K562 (cell line): ENCODE measurements at regions not wholly inside any gene's neighbourhood (a gene's known extent, or its start where the extent isn't known, plus 50 kb on each side); places are given as distances from the start of the nearest gene placed in this dataset.

Experiments
- ATAC-seq: fragments of 200-7000 bp; cut with Tn5 transposase; 3 replicates; pipeline ENCODE4 v1.9.1; 2020; ENCODE audit warnings: moderate library complexity
- BruUV-seq: library from RNA; stranded (reverse); fragments of 400-500 nt; replicated peaks from 2 replicates; lab custom pipeline; 2021; lab: Mats Ljungman, UMichigan
- CTCF ChIA-PET: fragments of 300-600 bp; formaldehyde crosslinking; extraction: SDS; loops from one replicate; lab custom pipeline; 2021; ENCODE audit warnings: low intra/inter-chr PET ratio; lab: Yijun Ruan, JAX
- POLR2A ChIA-PET: fragments of 300-600, 350-650 bp; sonication (Branson Sonifier 250); formaldehyde crosslinking; extraction: SDS; loops from one replicate; lab custom pipeline; 2021; ENCODE audit warnings: antibody characterized with exemption, inconsistent platforms; lab: Yijun Ruan, JAX
- DNase-seq, 4 experiments: peaks; one replicate each; pipeline versions ENCODE4 v3.0.0 to v3.0.0-alpha.2; 2011 to 2018; ENCODE audit warnings: low spot score in 3 of 4, mixed read lengths in 3 of 4; ENCODE audit errors: extremely low read depth in 1 of 4
- FAIRE-seq: peaks from 2 replicates; lab custom pipeline; 2011; peaks lifted over from hg19 to GRCh38; lab: Jason Lieb, UNC
- H2AFZ ChIP-seq: 2 replicates; pipeline ENCODE4 v1.6.0; 2011; ENCODE audit warnings: low read depth, low read length, control low read depth, inconsistent platforms
- H3K27ac ChIP-seq: fragments of 200-600 bp; 3 replicates; pipeline ENCODE4 v1.8.0; 2011; ENCODE audit warnings: low read depth, mild to moderate bottlenecking, control low read depth, inconsistent platforms, low read length, moderate library complexity, mixed read lengths; ENCODE audit errors: extremely low read depth
- H3K27me3 ChIP-seq, 2 experiments: fragments of 300-600 bp in 1 of 2; 2 replicates in 1 of 2; 3 replicates in 1 of 2; pipeline versions ENCODE4 v1.6.0 to v1.8.0; 2011; ENCODE audit warnings: inconsistent platforms in 2 of 2, low read length in 2 of 2, mild to moderate bottlenecking in 1 of 2, mixed read lengths in 1 of 2, moderate library complexity in 1 of 2; ENCODE audit not compliant: control insufficient read depth in 2 of 2, insufficient read depth in 2 of 2
- H3K36me3 ChIP-seq: fragments of 300-600 bp; 3 replicates; pipeline ENCODE4 v1.8.0; 2011; ENCODE audit warnings: mild to moderate bottlenecking, low read length, inconsistent platforms; ENCODE audit not compliant: control insufficient read depth, insufficient read depth
- H3K4me1 ChIP-seq, 2 experiments: fragments of 200-600 bp in 1 of 2; replicated peaks in 1 of 2; 2 replicates in 1 of 2; 3 replicates in 1 of 2; pipeline versions ENCODE4 v1.5.1 to v1.8.0; 2011; ENCODE audit warnings: inconsistent platforms in 2 of 2, low read length in 2 of 2, mild to moderate bottlenecking in 1 of 2, mixed read lengths in 1 of 2, moderate library complexity in 1 of 2; ENCODE audit not compliant: control insufficient read depth in 2 of 2, insufficient read depth in 2 of 2
- H3K4me2 ChIP-seq: 2 replicates; pipeline ENCODE4 v1.6.1; 2011; ENCODE audit warnings: low read length, control low read depth, inconsistent platforms, mixed read lengths; ENCODE audit not compliant: insufficient read depth
- H3K4me3 ChIP-seq: fragments of 200-600 bp; sonication (generic), shearing (Covaris generic); 2 replicates; pipeline ENCODE4 v1.5.1; 2016; ENCODE audit warnings: control low read depth, inconsistent platforms
- H3K79me2 ChIP-seq: fragments of 200-600 bp; 3 replicates; pipeline ENCODE4 v1.8.0; 2011; ENCODE audit warnings: low read length, inconsistent platforms; ENCODE audit not compliant: control insufficient read depth, insufficient read depth
- H3K9ac ChIP-seq, 2 experiments: 2 replicates each; pipeline versions ENCODE4 v1.6.0 to v1.6.1; 2011; ENCODE audit warnings: low read depth in 2 of 2, low read length in 2 of 2, control low read depth in 1 of 2, inconsistent platforms in 1 of 2, mild to moderate bottlenecking in 1 of 2, mixed read lengths in 1 of 2; ENCODE audit not compliant: insufficient read depth in 1 of 2
- H3K9me1 ChIP-seq: one replicate; pipeline ENCODE4 v1.6.0; 2011; ENCODE audit warnings: inconsistent platforms, mild to moderate bottlenecking, low read length, moderate library complexity; ENCODE audit not compliant: control insufficient read depth, insufficient read depth
- H3K9me3 ChIP-seq: replicated peaks from 2 replicates; pipeline ENCODE4 v1.5.1; 2011; ENCODE audit warnings: low read depth, low read length, inconsistent platforms; ENCODE audit not compliant: control insufficient read depth, insufficient read depth
- H4K20me1 ChIP-seq: replicated peaks from 2 replicates; pipeline ENCODE4 v1.6.1; 2011; ENCODE audit warnings: low read length, inconsistent platforms, mixed read lengths; ENCODE audit not compliant: control insufficient read depth, insufficient read depth
- ETV1 ChIP-seq: fragments of 450-650 bp; conservative IDR thresholded peaks from 2 replicates; pipeline ENCODE4 v1.6.1; 2016; ENCODE audit warnings: missing genetic modification characterization, control low read depth, low read depth, missing compliant biosample characterization
- FOSL1 ChIP-seq: fragments of 200-800 bp; sonication (Bioruptor generic); conservative IDR thresholded peaks from 2 replicates; pipeline ENCODE4 v1.6.1; 2016; ENCODE audit warnings: missing genetic modification characterization, missing compliant biosample characterization
- FOXK2 ChIP-seq, 2 experiments: fragments of 450-650 bp; IDR thresholded peaks in 1 of 2; conservative IDR thresholded peaks in 1 of 2; 2 replicates each; pipeline ENCODE4 v1.6.1; 2016; ENCODE audit warnings: low read depth in 2 of 2, mild to moderate bottlenecking in 1 of 2
- GABPA ChIP-seq: fragments of 200-800 bp; sonication (Bioruptor generic); conservative IDR thresholded peaks from 2 replicates; pipeline ENCODE4 v1.6.1; 2016; ENCODE audit warnings: low read depth, missing genetic modification characterization, missing compliant biosample characterization
- JUNB ChIP-seq: fragments of 450-650 bp; formaldehyde crosslinking; conservative IDR thresholded peaks from 2 replicates; pipeline ENCODE4 v1.4.0; 2020; ENCODE audit warnings: mild to moderate bottlenecking
- KLF13 ChIP-seq: fragments of 450-650 bp; IDR thresholded peaks from 2 replicates; pipeline ENCODE4 v1.6.1; 2016; ENCODE audit warnings: missing genetic modification characterization, low read depth, mild to moderate bottlenecking, missing compliant biosample characterization, moderate library complexity, borderline replicate concordance
- NEUROD1 ChIP-seq: fragments of 150-350 bp; IDR thresholded peaks from 2 replicates; pipeline ENCODE4 v1.6.1; 2014; ENCODE audit warnings: borderline replicate concordance, low read length, low read depth; ENCODE audit not compliant: partially characterized antibody
- NR2C1 ChIP-seq, 2 experiments: fragments of 450-650 bp; IDR thresholded peaks; 2 replicates each; pipeline ENCODE4 v1.6.1; 2017; ENCODE audit warnings: mild to moderate bottlenecking in 2 of 2, antibody characterized with exemption in 1 of 2, inconsistent platforms in 1 of 2, missing compliant biosample characterization in 1 of 2, missing genetic modification characterization in 1 of 2
- NR2C2 ChIP-seq, 2 experiments: fragments of 200-800 bp in 1 of 2; sonication (Bioruptor generic) in 1 of 2; sonication (generic) in 1 of 2; formaldehyde crosslinking in 1 of 2; IDR thresholded peaks; 2 replicates each; pipeline versions ENCODE4 v1.6.1 to v1.8.0; 2016 to 2022; ENCODE audit warnings: mild to moderate bottlenecking in 1 of 2, missing compliant biosample characterization in 1 of 2, missing genetic modification characterization in 1 of 2, missing genetic modification reagents in 1 of 2
- RBM34 ChIP-seq: fragments of 200-400 bp; formaldehyde crosslinking; IDR thresholded peaks from 2 replicates; pipeline ENCODE4 v1.6.1; 2018; ENCODE audit warnings: low read length, borderline replicate concordance; ENCODE audit not compliant: insufficient read depth
- SRF ChIP-seq, 2 experiments: fragments of 250-450, 450-650 bp in 1 of 2; sonication (Bioruptor Pico) in 1 of 2; sonication (generic) in 1 of 2; formaldehyde crosslinking; IDR thresholded peaks; 2 replicates each; pipeline versions ENCODE4 v1.5.0 to v1.5.1; 2020 to 2022; ENCODE audit warnings: mild to moderate bottlenecking in 1 of 2, missing genetic modification reagents in 1 of 2
- SRSF3 ChIP-seq: fragments of 200-400 bp; formaldehyde crosslinking; IDR thresholded peaks from 2 replicates; pipeline ENCODE4 v1.6.1; 2016; ENCODE audit warnings: mild to moderate bottlenecking, low read length, moderate library complexity; ENCODE audit not compliant: insufficient read depth
- ZKSCAN8 ChIP-seq: fragments of 200-800 bp; sonication (Bioruptor generic); IDR thresholded peaks from 2 replicates; pipeline ENCODE4 v1.6.1; 2016; ENCODE audit warnings: missing genetic modification characterization, missing compliant biosample characterization
- ZNF175 ChIP-seq: fragments of 200-800 bp; sonication (Bioruptor generic); IDR thresholded peaks from 2 replicates; pipeline ENCODE4 v1.6.1; 2016; ENCODE audit warnings: low read depth, mild to moderate bottlenecking, missing genetic modification characterization, missing compliant biosample characterization
- ZNF354B ChIP-seq: fragments of 250-450 bp; sonication (Bioruptor Pico); IDR thresholded peaks from 2 replicates; pipeline ENCODE4 v1.4.0; 2020
- ZNF384 ChIP-seq: IDR thresholded peaks from 2 replicates; pipeline ENCODE4 v1.6.1; 2012; ENCODE audit warnings: low read depth, low read length, improper control_type of control experiment
- ZZZ3 ChIP-seq: fragments of 450-650 bp; IDR thresholded peaks from 2 replicates; pipeline ENCODE4 v1.6.1; 2016; ENCODE audit warnings: antibody characterized with exemption, mild to moderate bottlenecking, moderate library complexity
- WGBS: fragments of 100-300 bp; shearing (Covaris generic); methylation state at CpG from one replicate; pipeline ENCODE4 v1.1.6; 2016; ENCODE audit warnings: low coverage, mixed read lengths; ENCODE audit not compliant: insufficient coverage; ENCODE audit errors: missing lambda C conversion rate; 5-methylcytosine and 5-hydroxymethylcytosine counted together
- in situ Hi-C: fragments of 300-500 bp; cut with MboI; formaldehyde crosslinking; loops from 4 replicates; pipeline ENCODE4 v1.15.0; 2018; ENCODE audit warnings: inconsistent platforms, mixed read lengths
- intact Hi-C: fragments of 100-400 bp; cut with micrococcal nuclease; formaldehyde crosslinking; loops from 2 replicates; pipeline ENCODE4 v1.14.2; 2022
- TF ChIP-seq, protein P1 (sequence below): fragments of 450-650 bp; formaldehyde crosslinking; IDR thresholded peaks from 2 replicates; pipeline ENCODE4 v1.4.0; 2022; ENCODE audit warnings: mild to moderate bottlenecking, moderate library complexity
- TF ChIP-seq, protein P2 (sequence below): fragments of 200-800 bp; sonication (Bioruptor generic); IDR thresholded peaks from 2 replicates; pipeline ENCODE4 v1.6.1; 2017; ENCODE audit warnings: missing genetic modification characterization, missing compliant biosample characterization

DNA sequence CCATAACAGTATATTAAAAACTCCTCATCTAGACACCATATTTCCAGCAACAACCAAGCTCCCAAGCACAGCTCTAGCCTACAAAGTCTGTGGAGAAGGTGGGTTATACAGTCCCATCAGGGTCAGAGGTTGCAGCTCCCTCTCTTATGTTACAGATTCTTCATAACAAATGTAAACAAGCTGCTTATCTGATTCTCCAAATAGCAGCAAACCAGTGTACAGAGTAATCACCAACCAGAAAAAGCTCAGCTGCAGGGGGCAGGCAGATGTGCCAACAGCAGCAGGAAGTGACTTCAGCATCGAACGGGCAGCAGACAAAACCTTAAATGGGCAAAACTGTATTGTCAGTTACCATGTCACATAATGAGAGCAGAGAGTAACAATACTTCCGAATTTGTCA, 52.9 kb upstream of the NABP1 start:
- Histone ChIP-seq H3K9me3 (no peaks in the 10 kb centered on the region), H3K36me3 (no peaks in the 10 kb centered on the region), H4K20me1 (no peaks in the 10 kb centered on the region), H3K9ac (no peak overlapping the region), H2AFZ (0 out of 2 replicates have a peak overlapping the region, but pooled peaks have one; percentile 16), H3K9me1 (no peaks in the 10 kb centered on the region), H3K4me1 (peaks cover 0 to 15% of the 10 kb centered on the region in 2 experiments; a peak in 4 of 5 replicates), H3K79me2 (no peaks in the 10 kb centered on the region), H3K4me2 (no peak overlapping the region)
- ChIA-PET CTCF (no interaction called here), POLR2A (interaction anchor here (0.7 kb wide), 1 partner anchor 53 kb away, joined by 3 read pairs; the partner anchor contains the start of gene NABP1)
- DNase-seq (no peak), FAIRE-seq (no peak), ATAC-seq (no peak)
- WGBS, result 61% methylated on average over 3 of the region's 3 CpGs
- intact Hi-C loops, result no loop called here
- no TSS peak for BruUV-seq
- TF ChIP-seq JUNB (CRISPR knock-in tag) (no peak), KLF13 (no peak), ZZZ3 (no peak), RBM34 (no peak), FOSL1 (tag) (0 out of 2 replicates have a peak, but pooled peaks have one; percentile 9), SRF (CRISPR knock-in tag; IDR thresholded peaks at IDR 0.05) (peak in 1 of 2 experiments; percentile 48; a peak in 1 of 4 replicates), NEUROD1 (no peak), ZNF175 (peak; percentile 49; the same call in 1 of the 2 replicates), NR2C1 (IDR thresholded peaks at IDR 0.05) (no peak), NR2C1 (tag; IDR thresholded peaks at IDR 0.05) (peak; percentile 55), NR2C2 (CRISPR knock-in tag; IDR thresholded peaks at IDR 0.05) (no peak), NR2C2 (tag; IDR thresholded peaks at IDR 0.05) (peak; percentile 84), ZKSCAN8 (CRISPR knock-in tag) (no peak), ETV1 (tag) (0 out of 2 replicates have a peak, but pooled peaks have one; percentile 18), FOXK2 (conservative IDR thresholded peaks at IDR 0.05 in 1 of 2, IDR thresholded peaks at IDR 0.05 in 1 of 2; ENCODE audit: low read depth in 2 of 2) (0 out of 4 replicates have a peak, but pooled peaks of 1 of the 2 experiments have one; percentile 40), ZNF384 (no peak), GABPA (tag) (peak; percentile 59), SRSF3 (no peak), ZNF354B (CRISPR knock-in tag) (no peak)
- TF ChIP-seq, protein P1, sequence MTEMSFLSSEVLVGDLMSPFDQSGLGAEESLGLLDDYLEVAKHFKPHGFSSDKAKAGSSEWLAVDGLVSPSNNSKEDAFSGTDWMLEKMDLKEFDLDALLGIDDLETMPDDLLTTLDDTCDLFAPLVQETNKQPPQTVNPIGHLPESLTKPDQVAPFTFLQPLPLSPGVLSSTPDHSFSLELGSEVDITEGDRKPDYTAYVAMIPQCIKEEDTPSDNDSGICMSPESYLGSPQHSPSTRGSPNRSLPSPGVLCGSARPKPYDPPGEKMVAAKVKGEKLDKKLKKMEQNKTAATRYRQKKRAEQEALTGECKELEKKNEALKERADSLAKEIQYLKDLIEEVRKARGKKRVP (CRISPR knock-in tag), result no peak
- TF ChIP-seq, protein P2, sequence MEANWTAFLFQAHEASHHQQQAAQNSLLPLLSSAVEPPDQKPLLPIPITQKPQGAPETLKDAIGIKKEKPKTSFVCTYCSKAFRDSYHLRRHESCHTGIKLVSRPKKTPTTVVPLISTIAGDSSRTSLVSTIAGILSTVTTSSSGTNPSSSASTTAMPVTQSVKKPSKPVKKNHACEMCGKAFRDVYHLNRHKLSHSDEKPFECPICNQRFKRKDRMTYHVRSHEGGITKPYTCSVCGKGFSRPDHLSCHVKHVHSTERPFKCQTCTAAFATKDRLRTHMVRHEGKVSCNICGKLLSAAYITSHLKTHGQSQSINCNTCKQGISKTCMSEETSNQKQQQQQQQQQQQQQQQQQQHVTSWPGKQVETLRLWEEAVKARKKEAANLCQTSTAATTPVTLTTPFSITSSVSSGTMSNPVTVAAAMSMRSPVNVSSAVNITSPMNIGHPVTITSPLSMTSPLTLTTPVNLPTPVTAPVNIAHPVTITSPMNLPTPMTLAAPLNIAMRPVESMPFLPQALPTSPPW (CRISPR knock-in tag), result no peak
- TF ChIP-seq, all 486 proteins: peak for 8
- H3K27me3 ChIP-seq, result no peaks in the 10 kb centered on the region
- in situ Hi-C loops, result no loop called here
- no peak overlapping the region for H3K4me3 ChIP-seq
- no peak overlapping the region for H3K27ac ChIP-seq
